SK-N-SH (cell line): ENCODE measurements at regions not wholly inside any gene's neighbourhood (a gene's known extent, or its start where the extent isn't known, plus 50 kb on each side); places are given as distances from the start of the nearest gene placed in this dataset.

Experiments used
- CTCF ChIA-PET: fragments of 300-600, 350-600 bp; formaldehyde crosslinking; extraction: SDS; loops from one replicate; lab custom pipeline; 2021; lab: Yijun Ruan, JAX
- POLR2A ChIA-PET: fragments of 350-600 bp; sonication (Branson Sonifier 250); formaldehyde crosslinking; extraction: SDS; loops from one replicate; lab custom pipeline; 2020; ENCODE audit warnings: antibody characterized with exemption, inconsistent platforms; lab: Yijun Ruan, JAX
- DNase-seq: peaks from one replicate; pipeline ENCODE4 v3.0.0; 2012
- H2AFZ ChIP-seq: fragments of 200-600 bp; sonication (generic); 2 replicates; pipeline ENCODE4 v1.8.1; 2016; ENCODE audit warnings: antibody characterized with exemption, mild to moderate bottlenecking, low read depth
- H3F3A ChIP-seq: fragments of 200-600 bp; sonication (generic); replicated peaks from 2 replicates; pipeline ENCODE3; 2016; ENCODE audit warnings: antibody characterized with exemption, mild to moderate bottlenecking; ENCODE audit not compliant: insufficient read depth
- H3K27ac ChIP-seq, 2 experiments: fragments of 200-500 bp in 1 of 2; fragments of 200-600 bp in 1 of 2; sonication (Bioruptor generic) in 1 of 2; sonication (generic), shearing (Covaris generic) in 1 of 2; 2 replicates each; pipeline versions ENCODE4 v1.5.1 to v1.6.1; 2014 to 2016; ENCODE audit warnings: low read depth in 2 of 2, inconsistent platforms in 1 of 2, low read length in 1 of 2, mild to moderate bottlenecking in 1 of 2, mixed read lengths in 1 of 2
- H3K27me3 ChIP-seq: fragments of 200-600 bp; sonication (generic), shearing (Covaris generic); 2 replicates; pipeline ENCODE4 v1.6.1; 2016; ENCODE audit warnings: mixed run types; ENCODE audit not compliant: insufficient read depth
- H3K36me3 ChIP-seq, 2 experiments: fragments of 200-500 bp in 1 of 2; fragments of 200-600 bp in 1 of 2; sonication (Bioruptor generic) in 1 of 2; sonication (generic) in 1 of 2; replicated peaks in 1 of 2; 2 replicates each; pipeline versions ENCODE3 to v1.5.1; 2014 to 2016; ENCODE audit warnings: low read length in 1 of 2, mild to moderate bottlenecking in 1 of 2; ENCODE audit not compliant: insufficient read depth in 2 of 2, control insufficient read depth in 1 of 2
- H3K4me1 ChIP-seq, 2 experiments: fragments of 200-500 bp in 1 of 2; fragments of 200-600 bp in 1 of 2; sonication (Bioruptor generic) in 1 of 2; sonication (generic), shearing (Covaris generic) in 1 of 2; 2 replicates each; pipeline versions ENCODE4 v1.5.1 to v1.6.1; 2014 to 2016; ENCODE audit warnings: low read depth in 1 of 2, low read length in 1 of 2, mixed run types in 1 of 2; ENCODE audit not compliant: insufficient read depth in 2 of 2, control insufficient read depth in 1 of 2
- H3K4me2 ChIP-seq: fragments of 200-600 bp; sonication (generic), shearing (Covaris generic); 2 replicates; pipeline ENCODE4 v1.6.1; 2017; ENCODE audit warnings: mixed run types
- H3K4me3 ChIP-seq, 2 experiments: fragments of 200-500 bp in 1 of 2; fragments of 200-600 bp in 1 of 2; sonication (Bioruptor generic) in 1 of 2; sonication (generic), shearing (Covaris generic) in 1 of 2; 2 replicates each; pipeline versions ENCODE4 v1.5.1 to v1.8.1; 2014 to 2016; ENCODE audit warnings: low read depth in 2 of 2, inconsistent platforms in 1 of 2, low read length in 1 of 2, mild to moderate bottlenecking in 1 of 2, mixed read lengths in 1 of 2, moderate library complexity in 1 of 2
- H3K79me2 ChIP-seq: fragments of 200-600 bp; sonication (generic); 2 replicates; pipeline ENCODE4 v1.8.1; 2017; ENCODE audit warnings: mild to moderate bottlenecking; ENCODE audit not compliant: insufficient read depth
- H3K9ac ChIP-seq: fragments of 200-600 bp; sonication (generic); 2 replicates; pipeline ENCODE4 v1.6.1; 2017; ENCODE audit warnings: mixed run types
- H3K9me2 ChIP-seq: fragments of 200-600 bp; sonication (generic); 2 replicates; pipeline ENCODE4 v1.6.1; 2017; ENCODE audit warnings: mixed run types
- H3K9me3 ChIP-seq: fragments of 200-600 bp; sonication (generic); 2 replicates; pipeline ENCODE4 v1.6.1; 2017; ENCODE audit warnings: mixed run types, mild to moderate bottlenecking, moderate library complexity
- H4K20me1 ChIP-seq: fragments of 200-600 bp; sonication (generic); 2 replicates; pipeline ENCODE4 v1.6.1; 2017; ENCODE audit warnings: mild to moderate bottlenecking, mixed run types; ENCODE audit not compliant: insufficient read depth
- CHD2 ChIP-seq: fragments of 150-350 bp; IDR thresholded peaks from 2 replicates; pipeline ENCODE4 v1.6.1; 2018; ENCODE audit warnings: low read length; ENCODE audit not compliant: partially characterized antibody
- ELF1 ChIP-seq: IDR thresholded peaks from 2 replicates; pipeline ENCODE4 v1.4.0; 2012
- EP300 ChIP-seq, 2 experiments: IDR thresholded peaks; 2 replicates each; pipeline versions ENCODE4 v1.4.0 to v1.6.1; 2012; ENCODE audit warnings: borderline replicate concordance in 1 of 2, low read depth in 1 of 2, low read length in 1 of 2
- FOSL2 ChIP-seq: IDR thresholded peaks from 2 replicates; pipeline ENCODE4 v1.4.0; 2012; ENCODE audit warnings: low read depth, mild to moderate bottlenecking, moderate library complexity, borderline replicate concordance
- FOXJ3 ChIP-seq: sonication (generic); formaldehyde crosslinking; IDR thresholded peaks from 2 replicates; pipeline ENCODE4 v1.5.1; 2020; ENCODE audit warnings: mild to moderate bottlenecking, missing genetic modification reagents
- GATA2 ChIP-seq: sonication (generic); formaldehyde crosslinking; IDR thresholded peaks from 2 replicates; pipeline ENCODE4 v1.5.0; 2020; ENCODE audit warnings: mild to moderate bottlenecking, missing genetic modification reagents
- IRF3 ChIP-seq: fragments of 150-350 bp; IDR thresholded peaks from 2 replicates; pipeline ENCODE4 v1.6.1; 2016; ENCODE audit warnings: mild to moderate bottlenecking, low read depth, low read length
- MEF2A ChIP-seq: IDR thresholded peaks from 2 replicates; pipeline ENCODE4 v1.4.0; 2012; ENCODE audit warnings: low read depth, borderline replicate concordance
- RAD21 ChIP-seq: IDR thresholded peaks from 2 replicates; pipeline ENCODE4 v1.6.1; 2012; ENCODE audit warnings: mild to moderate bottlenecking, low read length
- RCOR1 ChIP-seq: fragments of 150-350 bp; IDR thresholded peaks from 2 replicates; pipeline ENCODE4 v1.6.1; 2017; ENCODE audit warnings: antibody characterized with exemption, low read length
- RFX5 ChIP-seq: IDR thresholded peaks from 2 replicates; pipeline ENCODE4 v1.6.1; 2012; ENCODE audit warnings: mild to moderate bottlenecking, improper control_type of control experiment, low read length
- TAF1 ChIP-seq: IDR thresholded peaks from 2 replicates; pipeline ENCODE4 v1.6.1; 2012; ENCODE audit warnings: low read depth, mild to moderate bottlenecking, low read length, moderate library complexity, borderline replicate concordance
- YY1 ChIP-seq: IDR thresholded peaks from 2 replicates; pipeline ENCODE4 v1.4.0; 2012; ENCODE audit warnings: low read depth, mild to moderate bottlenecking
- WGBS: methylation state at CpG from one replicate; pipeline ENCODE4 v1.1.6; 2017; ENCODE audit warnings: low lambda C conversion rate; 5-methylcytosine and 5-hydroxymethylcytosine counted together
- TF ChIP-seq, protein P1 (sequence below): IDR thresholded peaks from 2 replicates; pipeline ENCODE4 v1.4.0; 2012; ENCODE audit warnings: low read depth

GRCh38 chr16:63422715-63423114, 1386.5 kb upstream of the CDH8 start:
- DNase-seq: peak; percentile 8
- WGBS: 53% methylated on average over 2 of the region's 2 CpGs
- CTCF ChIA-PET: interaction anchor here (0.6 to 1.4 kb wide), 4 partner anchors 9 to 1695 kb away, joined by 3 to 5 read pairs (median 4); no protein-coding TSS in a partner anchor
- Histone ChIP-seq H3K9me3 (no peaks in the 10 kb centered on the region), H3F3A (no peaks in the 10 kb centered on the region), H3K36me3 (no peaks in the 10 kb centered on the region), H3K4me1 (peaks cover 0 to 2% of the 10 kb centered on the region in 2 experiments; a peak in 2 of 4 replicates), H3K4me2 (no peak overlapping the region), H3K27me3 (no peaks in the 10 kb centered on the region), H3K4me3 (no peak overlapping the region), H3K27ac (peak overlapping the region in 1 of 2 experiments; percentile 43; a peak in 1 of 4 replicates), H3K79me2 (no peaks in the 10 kb centered on the region), H3K9ac (no peak overlapping the region), H2AFZ (no peak overlapping the region), H3K9me2 (no peaks in the 10 kb centered on the region), H4K20me1 (no peaks in the 10 kb centered on the region)
- TF ChIP-seq YY1: no peak
- peak in 1 of 2 experiments; percentile 61; a peak in 1 of 4 replicates for TF ChIP-seq EP300 (IDR thresholded peaks at IDR 0.05; ENCODE audit: borderline replicate concordance in 1 of 2, low read depth in 1 of 2, low read length in 1 of 2)
- 0 out of 2 replicates have a peak, but pooled peaks have one; percentile 10 for TF ChIP-seq GATA2 (CRISPR knock-in tag)
- 0 out of 2 replicates have a peak, but pooled peaks have one; percentile 2 for TF ChIP-seq RAD21
- peak; percentile 25 for TF ChIP-seq CHD2
- TF ChIP-seq RCOR1: peak; percentile 78; the same call in 1 of the 2 replicates
- no peak for TF ChIP-seq FOXJ3 (CRISPR knock-in tag)
- POLR2A ChIA-PET: no interaction called here

- H3F3A ChIP-seq: no peaks in the 10 kb centered on the region
- 65% methylated on average over 4 of the region's 4 CpGs for WGBS
- no peaks in the 10 kb centered on the region for H3K79me2 ChIP-seq
- H3K4me3 ChIP-seq: no peak overlapping the region
- no peak overlapping the region for H3K4me2 ChIP-seq
- H3K27ac ChIP-seq: no peak overlapping the region
- no peak for DNase-seq
- H3K9me2 ChIP-seq: no peaks in the 10 kb centered on the region
- no peak overlapping the region for H3K9ac ChIP-seq
- no peaks in the 10 kb centered on the region for H3K27me3 ChIP-seq
- no peaks in the 10 kb centered on the region for H3K9me3 ChIP-seq
- H2AFZ ChIP-seq: no peak overlapping the region
- no peaks in the 10 kb centered on the region for H3K4me1 ChIP-seq
- no peaks in the 10 kb centered on the region for H4K20me1 ChIP-seq
- CTCF ChIA-PET: no interaction called here
- no peak for TF ChIP-seq RFX5
- TF ChIP-seq RAD21: no peak
- TF ChIP-seq MEF2A: no peak
- TF ChIP-seq TAF1: no peak
- TF ChIP-seq IRF3: no peak
- TF ChIP-seq FOSL2: no peak
- no peak for TF ChIP-seq ELF1
- TF ChIP-seq, protein P1, sequence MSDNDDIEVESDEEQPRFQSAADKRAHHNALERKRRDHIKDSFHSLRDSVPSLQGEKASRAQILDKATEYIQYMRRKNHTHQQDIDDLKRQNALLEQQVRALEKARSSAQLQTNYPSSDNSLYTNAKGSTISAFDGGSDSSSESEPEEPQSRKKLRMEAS: no peak
- POLR2A ChIA-PET: no interaction called here
- no peaks in the 10 kb centered on the region for H3K36me3 ChIP-seq
These were observed 1380.5 kb upstream of the CDH8 start for GRCh38 chr16:63416712-63417111.
